ENCODE measurements at regions not wholly inside any gene's neighbourhood (a gene's known extent, or its start where the extent isn't known, plus 50 kb on each side); places are given as distances from the start of the nearest gene placed in this dataset.

GRCh38 chr11:90845126-90845525, 622.3 kb upstream of the CHORDC1 start:
- TF ChIP-seq POLR2AphosphoS5 (IDR thresholded peaks at IDR 0.05) (no peak), POLR2A (IDR thresholded peaks at IDR 0.05) (no peak), EP300 (IDR thresholded peaks at IDR 0.05) (no peak), CTCF (IDR thresholded peaks at IDR 0.05) (no peak)
- WGBS, 2 donors, result 63 to 65% methylated on average over 1 of the region's 1 CpG
- DNase-seq (no peak), ATAC-seq (ENCODE audit: low FRiP score in 2 of 2) (no peak)
- H3K4me3 ChIP-seq, result no peak overlapping the region
- no peaks in the 10 kb centered on the region for H3K27me3 ChIP-seq
- no peaks in the 10 kb centered on the region for H3K9me3 ChIP-seq
- no peak overlapping the region for H3K27ac ChIP-seq
- H3K36me3 ChIP-seq, result no peaks in the 10 kb centered on the region
- no peaks in the 10 kb centered on the region for H3K4me1 ChIP-seq

GRCh38 chr11:90844041-90844440, 621.2 kb upstream of the CHORDC1 start:
- DNase-seq (no peak), ATAC-seq (ENCODE audit: low FRiP score in 2 of 2) (no peak)
- Histone ChIP-seq H3K4me1 (no peaks in the 10 kb centered on the region), H3K27me3 (no peaks in the 10 kb centered on the region), H3K9me3 (no peaks in the 10 kb centered on the region), H3K36me3 (no peaks in the 10 kb centered on the region), H3K27ac (no peak overlapping the region), H3K4me3 (no peak overlapping the region)
- WGBS, 2 donors, result 92 to 93% methylated on average over 3 of the region's 3 CpGs
- TF ChIP-seq POLR2A (IDR thresholded peaks at IDR 0.05) (no peak), EP300 (IDR thresholded peaks at IDR 0.05) (no peak), CTCF (IDR thresholded peaks at IDR 0.05) (no peak), POLR2AphosphoS5 (IDR thresholded peaks at IDR 0.05) (no peak)

- Histone ChIP-seq H3K27me3 (no peaks in the 10 kb centered on the region), H3K4me3 (no peak overlapping the region), H3K9me3 (no peaks in the 10 kb centered on the region), H3K36me3 (no peaks in the 10 kb centered on the region), H3K4me1 (no peaks in the 10 kb centered on the region), H3K27ac (no peak overlapping the region)
- TF ChIP-seq EP300 (IDR thresholded peaks at IDR 0.05), result no peak
- TF ChIP-seq CTCF (IDR thresholded peaks at IDR 0.05), result no peak
- TF ChIP-seq POLR2AphosphoS5 (IDR thresholded peaks at IDR 0.05), result no peak
- TF ChIP-seq POLR2A (IDR thresholded peaks at IDR 0.05), result no peak
- DNase-seq (no peak), ATAC-seq (ENCODE audit: low FRiP score in 2 of 2) (no peak)
Measured at GRCh38 chr11:90842681-90843080, 619.8 kb upstream of the CHORDC1 start.

GRCh38 chr11:90840071-90840470, 617.2 kb upstream of the CHORDC1 start:
- WGBS, 2 donors, result 75 to 86% methylated on average over 2 of the region's 2 CpGs
- Histone ChIP-seq H3K27ac (no peak overlapping the region), H3K36me3 (no peaks in the 10 kb centered on the region), H3K4me1 (no peaks in the 10 kb centered on the region), H3K4me3 (no peak overlapping the region), H3K27me3 (no peaks in the 10 kb centered on the region), H3K9me3 (no peaks in the 10 kb centered on the region)
- DNase-seq (no peak), ATAC-seq (ENCODE audit: low FRiP score in 2 of 2) (no peak)
- no peak for TF ChIP-seq EP300 (IDR thresholded peaks at IDR 0.05)
- TF ChIP-seq POLR2A (IDR thresholded peaks at IDR 0.05), result no peak
- TF ChIP-seq CTCF (IDR thresholded peaks at IDR 0.05), result no peak
- TF ChIP-seq POLR2AphosphoS5 (IDR thresholded peaks at IDR 0.05), result no peak

- Histone ChIP-seq H3K4me1 (no peaks in the 10 kb centered on the region), H3K36me3 (no peaks in the 10 kb centered on the region), H3K27ac (no peak overlapping the region), H3K4me3 (no peak overlapping the region), H3K27me3 (no peaks in the 10 kb centered on the region), H3K9me3 (no peaks in the 10 kb centered on the region)
- 62 to 70% methylated on average over 1 of the region's 1 CpG for WGBS, 2 donors
- ATAC-seq (ENCODE audit: low FRiP score in 2 of 2), result no peak
- DNase-seq, result no peak
- TF ChIP-seq POLR2AphosphoS5 (IDR thresholded peaks at IDR 0.05), result no peak
- TF ChIP-seq POLR2A (IDR thresholded peaks at IDR 0.05), result no peak
- TF ChIP-seq CTCF (IDR thresholded peaks at IDR 0.05), result no peak
- no peak for TF ChIP-seq EP300 (IDR thresholded peaks at IDR 0.05)
Measured at GRCh38 chr11:90836031-90836430, 613.2 kb upstream of the CHORDC1 start.
